ENCODE measurements at regions not wholly inside any gene's neighbourhood (a gene's known extent, or its start where the extent isn't known, plus 50 kb on each side); places are given as distances from the start of the nearest gene placed in this dataset.

GRCh38 chr4:130628531-130628930 lies 1532.6 kb downstream of the C4orf33 start:
- DNase-seq (ENCODE audit: low read depth in 2 of 2) = no peak

DNA sequence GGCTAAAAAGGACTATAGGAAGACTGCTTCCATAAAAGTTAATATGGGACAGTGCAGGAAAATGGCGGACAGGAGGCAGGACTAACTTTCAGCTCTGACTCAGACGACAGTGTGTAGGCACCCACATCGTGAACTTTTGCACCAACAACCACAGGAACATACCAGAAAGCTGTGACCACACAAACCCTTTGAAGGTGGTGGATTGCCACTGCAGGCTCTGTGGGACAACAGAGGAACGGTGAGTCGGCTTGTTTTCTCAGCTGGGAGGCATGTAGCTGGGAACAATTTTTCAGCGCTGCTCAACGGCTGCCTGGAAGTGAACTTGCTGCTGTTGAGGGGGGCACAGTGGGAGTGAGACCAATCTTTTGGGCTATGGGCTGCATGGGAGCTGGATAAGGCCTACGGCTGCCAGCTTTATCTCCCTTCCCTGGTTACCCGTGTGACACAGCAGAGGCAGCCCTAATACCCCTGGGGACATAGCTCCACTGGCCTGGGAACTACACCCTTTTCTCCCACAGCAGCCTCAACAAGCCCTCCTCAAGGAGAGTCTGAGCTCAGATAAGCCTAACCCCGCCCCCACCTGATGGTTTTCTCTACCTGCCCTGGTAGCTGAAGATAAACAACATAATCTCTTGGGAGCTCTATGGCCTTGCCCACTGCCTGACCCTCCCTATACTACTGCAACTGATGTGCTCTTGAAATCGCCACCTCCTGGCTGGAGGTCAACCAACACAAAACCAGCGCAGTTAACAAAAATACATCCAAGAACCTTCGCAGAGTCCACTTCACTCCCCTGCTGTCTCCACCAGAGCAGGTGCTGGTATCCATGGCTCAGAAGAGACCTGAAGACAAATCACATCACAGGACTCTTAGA lies 1537.0 kb downstream of the C4orf33 start:
- no peak for DNase-seq (ENCODE audit: low read depth in 2 of 2)

GRCh38 chr4:130636486-130636885 lies 1540.5 kb downstream of the C4orf33 start:
- DNase-seq (ENCODE audit: low read depth in 2 of 2) = no peak

DNA sequence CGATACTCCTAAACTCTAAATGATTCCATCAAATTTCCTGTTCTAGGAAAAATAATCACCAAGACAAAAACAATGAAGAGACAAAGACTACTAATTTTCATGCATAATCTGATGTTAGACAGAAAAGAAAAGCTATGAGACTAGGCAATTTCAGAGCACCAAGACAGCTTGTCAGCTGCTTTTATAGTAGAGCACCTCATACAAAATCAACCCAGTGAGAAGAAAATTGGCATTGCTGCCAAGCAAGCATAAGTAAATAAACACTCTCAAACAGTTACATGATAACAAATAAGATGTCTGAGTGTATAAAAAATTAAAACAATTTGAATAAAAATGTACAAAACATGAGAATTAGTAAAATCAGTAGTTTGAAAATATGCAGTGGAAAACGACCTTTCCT lies 1544.6 kb downstream of the C4orf33 start:
- no peak for DNase-seq (ENCODE audit: low read depth in 2 of 2)

DNA sequence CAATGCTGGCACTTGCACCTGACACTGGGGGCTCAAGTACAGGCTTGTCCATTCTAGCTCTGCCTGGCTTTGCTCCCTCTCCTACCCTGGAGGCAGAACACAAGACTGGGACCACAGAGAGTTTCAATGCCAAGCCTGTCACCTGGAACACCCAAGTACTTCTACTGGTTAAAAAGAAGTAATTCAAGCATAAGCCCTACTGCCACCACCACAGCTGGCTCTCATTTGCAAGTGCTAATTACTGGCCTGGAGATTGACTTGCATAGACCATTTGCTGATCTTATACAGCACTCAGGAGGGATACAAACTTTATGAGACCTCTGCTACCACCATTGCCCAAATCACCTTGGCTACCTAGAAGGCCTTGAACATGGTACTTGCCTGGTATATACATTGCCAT lies 1550.9 kb downstream of the C4orf33 start:
- DNase-seq (ENCODE audit: low read depth in 2 of 2) = no peak

GRCh38 chr4:130648570-130648969 lies 1552.6 kb downstream of the C4orf33 start:
- no peak for DNase-seq (ENCODE audit: low read depth in 2 of 2)

DNA sequence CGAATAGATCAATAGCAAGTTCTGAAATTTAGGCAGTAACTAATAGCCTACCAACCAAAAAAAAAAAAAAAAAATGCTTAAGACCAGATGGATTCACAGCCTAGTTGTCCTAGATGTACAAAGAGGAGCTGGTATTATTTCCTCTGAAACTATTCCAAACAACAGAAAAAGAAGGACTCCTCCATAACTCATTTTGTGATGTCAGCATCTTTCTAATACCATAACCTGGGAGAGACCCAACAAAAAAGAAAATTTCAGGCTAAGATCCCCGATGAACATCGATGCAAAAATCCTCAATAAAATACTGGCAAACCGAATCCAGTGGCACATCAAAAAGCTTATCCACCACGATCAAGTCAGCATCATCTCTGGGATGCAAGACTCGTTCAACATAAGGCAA lies 1557.9 kb downstream of the C4orf33 start:
- no peak for DNase-seq (ENCODE audit: low read depth in 2 of 2)

GRCh38 chr4:130659320-130659719 lies 1563.4 kb downstream of the C4orf33 start:
- no peak for DNase-seq (ENCODE audit: low read depth in 2 of 2)

DNA sequence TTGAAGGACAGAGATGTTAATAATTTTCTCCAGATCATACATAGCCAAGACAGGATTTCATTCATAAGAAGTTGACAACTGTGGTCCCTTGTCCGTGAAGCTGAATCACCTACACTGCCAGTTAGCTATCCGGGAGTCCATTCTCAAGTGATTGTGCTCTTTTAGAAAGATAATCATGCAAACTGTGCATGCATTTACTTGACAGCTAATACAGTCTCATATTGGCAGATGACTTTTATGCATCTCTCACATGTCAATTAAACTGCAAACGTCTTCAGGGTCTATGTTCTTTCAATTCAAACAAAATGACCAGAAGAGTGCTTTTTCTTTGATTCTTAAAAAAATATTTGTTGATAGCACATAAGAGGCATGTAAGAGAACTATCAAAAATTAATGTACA lies 1572.9 kb downstream of the C4orf33 start:
- DNase-seq (ENCODE audit: low read depth in 2 of 2) = no peak

DNA sequence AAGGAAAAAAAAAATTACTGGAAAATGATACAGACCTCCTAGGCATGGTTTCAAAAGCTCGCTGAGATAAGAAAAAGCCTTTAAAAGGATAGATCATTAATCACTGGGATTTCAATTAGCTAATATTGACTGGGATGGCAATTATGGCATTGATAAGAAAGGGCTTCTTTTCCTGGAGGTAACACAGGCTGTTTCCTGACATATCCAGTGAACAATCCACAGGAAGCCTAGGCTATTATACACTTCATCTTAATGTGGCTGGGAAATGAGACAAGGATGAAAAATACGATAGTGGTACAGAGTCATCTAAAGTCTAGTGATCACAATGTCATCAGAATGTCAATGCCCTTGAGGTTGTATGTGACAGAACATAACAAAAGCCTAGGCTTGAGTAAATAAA lies 1579.3 kb downstream of the C4orf33 start:
- DNase-seq (ENCODE audit: low read depth in 2 of 2) = no peak

- DNase-seq (ENCODE audit: low read depth in 2 of 2) = no peak
Observed at GRCh38 chr4:130689181-130689580, 1593.2 kb downstream of the C4orf33 start.

DNA sequence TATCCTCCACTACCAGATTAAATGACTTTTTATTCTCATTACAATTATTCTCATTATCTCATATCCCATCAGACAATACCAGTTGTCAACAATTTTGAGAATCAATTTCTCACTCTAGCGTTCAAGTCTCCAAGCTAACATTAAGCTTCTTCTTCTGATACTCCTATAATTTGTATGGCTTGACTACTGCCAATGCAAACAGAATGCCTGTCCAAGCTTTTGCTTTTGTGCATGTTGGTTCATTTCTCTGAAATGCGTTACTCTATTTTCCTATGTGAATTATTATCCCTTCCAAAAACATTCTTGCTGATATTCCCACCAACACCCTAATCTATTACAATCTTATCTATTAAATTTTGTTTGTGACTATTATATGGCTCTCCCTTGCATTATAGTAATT lies 1602.3 kb downstream of the C4orf33 start:
- DNase-seq (ENCODE audit: low read depth in 2 of 2) = no peak

- no peak for DNase-seq (ENCODE audit: low read depth in 2 of 2)
Observed at GRCh38 chr4:130699004-130699403, 1603.1 kb downstream of the C4orf33 start.

GRCh38 chr4:130703211-130703935 lies 1607.4 kb downstream of the C4orf33 start:
- DNase-seq (ENCODE audit: low read depth in 2 of 2) = no peak

DNA sequence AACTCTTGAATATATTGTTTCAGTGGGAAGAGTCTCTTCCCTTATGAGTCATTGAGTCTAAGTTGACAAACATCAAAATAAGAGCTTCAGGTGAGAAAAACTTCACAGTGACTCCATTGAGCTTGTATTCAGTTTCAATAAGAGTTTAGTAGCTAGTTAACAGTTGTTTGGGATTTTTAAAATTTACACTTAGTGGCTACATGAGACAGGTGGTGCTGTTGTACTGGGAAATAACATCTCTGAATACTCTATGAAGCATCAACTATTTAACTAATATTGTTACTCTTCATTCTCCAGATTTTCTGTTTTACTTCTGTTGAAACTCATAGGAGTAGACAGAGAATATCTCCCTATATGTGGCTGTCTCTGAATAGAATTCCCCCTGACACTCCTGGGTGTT lies 1609.1 kb downstream of the C4orf33 start:
- DNase-seq (ENCODE audit: low read depth in 2 of 2) = no peak

GRCh38 chr4:130712038-130712437 lies 1616.1 kb downstream of the C4orf33 start:
- no peak for DNase-seq (ENCODE audit: low read depth in 2 of 2)

DNA sequence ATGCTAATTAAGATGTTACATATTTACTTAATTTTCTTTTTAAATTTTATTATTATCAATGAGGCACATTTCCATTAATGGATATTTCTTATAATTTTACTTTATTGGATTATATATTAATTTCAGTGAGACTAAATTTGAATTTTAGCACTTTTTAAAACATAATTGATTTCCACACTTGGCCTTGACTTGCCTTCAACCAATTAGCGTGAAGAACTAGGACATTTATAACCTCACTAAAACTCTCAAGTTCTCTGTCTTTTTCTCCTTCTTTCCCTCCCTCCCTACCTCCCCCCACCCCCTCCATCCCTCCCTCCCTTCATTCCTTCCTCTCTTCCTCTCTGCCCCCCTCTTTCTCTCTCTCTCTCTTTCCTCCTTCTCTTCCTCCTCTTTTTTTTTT lies 1618.1 kb downstream of the C4orf33 start:
- no peak for DNase-seq (ENCODE audit: low read depth in 2 of 2)

- DNase-seq (ENCODE audit: low read depth in 2 of 2) = no peak
Observed at GRCh38 chr4:130722361-130722760, 1626.4 kb downstream of the C4orf33 start.

DNA sequence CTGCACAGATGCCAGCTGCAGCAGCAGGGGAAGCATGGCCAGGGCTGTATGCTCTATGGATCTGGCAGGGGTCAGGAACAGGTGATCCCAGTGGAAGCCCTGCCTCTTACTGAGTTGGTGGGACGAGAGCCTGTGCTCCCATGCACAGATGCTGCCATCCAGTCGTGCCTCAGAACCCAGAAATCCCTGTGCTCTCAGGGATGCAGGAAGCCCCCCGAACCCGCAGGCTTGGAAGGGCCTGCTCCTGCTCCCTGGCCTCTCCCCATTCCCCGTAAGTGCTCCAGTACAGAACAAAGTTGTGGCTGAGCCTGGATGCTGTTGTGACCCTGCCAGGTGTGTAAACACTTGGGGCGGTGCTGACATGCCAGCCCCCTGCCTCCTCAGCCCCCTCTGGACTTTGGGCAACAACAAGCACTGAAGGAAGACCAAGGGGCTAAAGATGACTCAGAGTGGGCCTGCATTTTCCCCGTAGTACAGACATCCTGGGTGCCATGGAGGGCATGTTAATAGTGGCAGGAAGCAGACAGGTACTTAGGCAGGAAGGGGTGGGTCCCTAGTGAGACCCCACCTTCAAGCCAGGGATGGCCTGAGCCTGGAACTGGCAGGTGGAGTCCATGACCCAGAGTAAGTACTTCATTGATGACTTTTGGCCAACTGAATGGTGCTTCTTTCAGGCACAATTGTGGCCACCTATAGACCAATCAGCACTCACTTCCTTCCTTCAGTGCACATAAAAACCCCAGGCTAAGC lies 1640.7 kb downstream of the C4orf33 start:
- no peak for DNase-seq (ENCODE audit: low read depth in 2 of 2)

GRCh38 chr4:130738233-130738632 lies 1642.3 kb downstream of the C4orf33 start:
- DNase-seq (ENCODE audit: low read depth in 2 of 2) = no peak

DNA sequence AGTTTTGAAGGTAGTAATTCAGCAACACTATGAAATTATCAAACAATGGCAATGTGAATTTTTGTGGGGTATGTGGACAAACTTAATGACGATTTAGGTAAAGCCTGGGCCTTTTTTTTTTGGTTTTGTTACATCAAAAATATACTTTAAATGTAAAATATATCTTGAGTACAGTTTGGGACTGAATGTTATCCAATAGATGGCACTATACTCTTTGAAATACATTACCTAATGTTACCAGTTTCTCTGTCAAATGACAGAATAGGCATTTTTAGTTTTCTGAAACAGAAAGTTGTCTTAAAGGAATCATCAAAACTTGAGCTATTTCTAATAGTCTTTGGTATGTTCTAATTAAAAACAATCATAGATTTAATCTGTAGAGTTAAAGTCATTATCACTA lies 1651.9 kb downstream of the C4orf33 start:
- no peak for DNase-seq (ENCODE audit: low read depth in 2 of 2)

DNA sequence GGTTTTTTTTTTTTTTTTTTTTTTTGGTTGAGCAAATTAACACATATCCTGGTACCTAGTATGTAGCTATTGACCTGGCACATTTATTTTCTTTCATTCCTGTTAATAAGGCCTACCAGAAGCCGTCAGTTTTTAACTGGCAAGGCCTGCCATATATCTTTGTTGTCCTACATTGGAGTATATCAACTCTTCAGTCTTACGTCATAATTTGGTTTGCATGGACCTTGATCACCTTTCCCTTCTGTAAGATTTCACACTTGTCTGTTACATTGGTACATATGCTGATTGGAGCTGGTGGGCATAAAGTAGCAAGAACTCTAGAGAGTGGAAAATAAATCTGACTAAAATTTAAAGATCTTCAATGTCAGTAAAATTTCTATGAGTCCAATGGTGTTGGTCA lies 1658.0 kb downstream of the C4orf33 start:
- no peak for DNase-seq (ENCODE audit: low read depth in 2 of 2)

DNA sequence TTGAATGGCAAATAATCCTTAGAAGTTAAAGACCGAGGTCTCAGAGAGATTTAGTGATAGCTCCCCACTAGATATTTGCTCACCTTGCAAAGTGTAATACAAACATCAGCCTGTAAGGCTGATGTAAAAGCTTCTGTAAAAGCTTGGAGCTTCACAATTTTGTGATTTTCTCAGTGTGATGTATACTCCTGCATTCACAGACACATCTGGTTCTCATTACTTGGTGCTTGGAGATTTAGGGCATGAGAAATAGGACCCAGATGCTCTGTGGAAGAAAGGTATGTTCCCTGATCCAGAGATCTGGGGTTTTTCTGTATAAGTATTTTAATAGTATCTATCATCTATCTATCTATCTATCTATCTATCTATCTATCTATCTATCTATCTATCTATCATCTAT lies 1664.3 kb downstream of the C4orf33 start:
- DNase-seq (ENCODE audit: low read depth in 2 of 2) = no peak

Data from activated CD8-positive, alpha-beta memory T cell treated with anti-CD3 and anti-CD28 coated beads for 4 hours (primary cell).